ENCODE measurements at regions not wholly inside any gene's neighbourhood (a gene's known extent, or its start where the extent isn't known, plus 50 kb on each side); places are given as distances from the start of the nearest gene placed in this dataset.

DNA sequence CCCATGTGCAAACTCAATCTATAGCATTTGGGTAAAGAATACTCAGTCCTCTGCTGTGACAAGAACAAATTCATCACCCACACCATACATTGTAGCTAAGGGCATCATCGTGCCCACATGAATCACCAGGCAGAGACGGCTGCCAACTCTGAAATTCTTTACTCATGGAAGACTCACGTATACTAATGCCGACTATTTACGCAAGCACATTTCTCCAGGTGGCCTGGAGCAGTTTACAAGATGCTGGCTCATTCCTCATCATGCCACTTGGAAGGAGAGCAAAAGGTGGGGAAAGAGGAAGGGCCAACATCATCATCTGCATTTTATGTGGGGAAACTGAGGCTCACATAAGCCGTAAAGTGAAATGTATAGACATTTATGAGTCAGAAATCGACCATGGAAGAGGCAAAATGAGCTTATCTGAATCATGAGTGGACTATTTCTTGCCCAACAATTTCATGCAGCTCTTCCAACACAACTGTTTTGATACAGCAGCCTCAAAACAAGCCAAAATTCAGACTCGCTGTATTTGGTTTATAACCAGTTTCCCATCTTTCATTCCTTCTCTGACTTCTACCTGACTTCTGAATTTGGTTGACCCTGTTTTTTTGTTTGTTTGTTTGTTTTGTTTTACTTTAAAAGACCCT is 213.9 kb upstream of the SERP2 start:
- intact Hi-C loops (cut with micrococcal nuclease; ENCODE audit: unreplicated experiment) (no loop called here), in situ Hi-C loops (cut with HindIII; ENCODE audit: extremely low pct_ligation_motif_present, low pct_unique_long_range_greater_than_20kb) (no loop called here)
- H2AFZ ChIP-seq (ENCODE audit: low read length): no peak overlapping the region
- no peaks in the 10 kb centered on the region for H3K4me1 ChIP-seq (ENCODE audit: insufficient read depth, low read length)
- H3K9ac ChIP-seq (ENCODE audit: insufficient read depth, low read depth, low read length): no peak overlapping the region
- ChIA-PET CTCF (ENCODE audit: low intra/inter-chr PET ratio, low total read pairs) (no interaction called here), POLR2A (no interaction called here)
- H3K79me2 ChIP-seq (ENCODE audit: insufficient read depth, low read length): no peaks in the 10 kb centered on the region
- no peaks in the 10 kb centered on the region; a peak in 1 of 5 replicates for H3K27me3 ChIP-seq (ENCODE audit: control insufficient read depth in 1 of 2, insufficient read depth in 2 of 2, low read length in 2 of 2)
- 50% methylated on average over 8 of the region's 8 CpGs for WGBS (ENCODE audit: low lambda C conversion rate)
- H4K20me1 ChIP-seq (ENCODE audit: insufficient read depth, low read length): no peaks in the 10 kb centered on the region
- no peaks in the 10 kb centered on the region for H3K36me3 ChIP-seq (replicated peaks in 1 of 2; ENCODE audit: control insufficient read depth in 1 of 2, insufficient read depth in 2 of 2, low read length in 2 of 2)
- no peak for ATAC-seq
- H3K4me3 ChIP-seq (replicated peaks in 1 of 3; ENCODE audit: insufficient read depth in 1 of 3, low read depth in 2 of 3, low read length in 3 of 3): no peak overlapping the region
- no peak overlapping the region for H3K4me2 ChIP-seq (ENCODE audit: low read depth, low read length)
- FAIRE-seq: no peak
- DNase-seq (ENCODE audit: low spot score): no peak
- no peak overlapping the region for H3K27ac ChIP-seq (ENCODE audit: extremely low read length, insufficient read depth, low read length)
- no TSS peak for BruUV-seq (replicated peaks)
- TF ChIP-seq ZNF615 (CRISPR knock-in tag; IDR thresholded peaks at IDR 0.05; ENCODE audit: borderline replicate concordance) (no peak), TEAD2 (CRISPR knock-in tag; IDR thresholded peaks at IDR 0.05) (no peak), MAZ (IDR thresholded peaks at IDR 0.05; ENCODE audit: borderline replicate concordance, low read depth, low read length) (no peak), MAZ (CRISPR knock-in tag; IDR thresholded peaks at IDR 0.05; ENCODE audit: low read depth) (no peak), ZNF446 (CRISPR knock-in tag; IDR thresholded peaks at IDR 0.05) (no peak), PHF20 (CRISPR knock-in tag; IDR thresholded peaks at IDR 0.05) (no peak), KAT8 (CRISPR knock-in tag; IDR thresholded peaks at IDR 0.05) (no peak), NFE2L1 (CRISPR knock-in tag; IDR thresholded peaks at IDR 0.05; ENCODE audit: borderline replicate concordance) (no peak), ZNF335 (CRISPR knock-in tag; IDR thresholded peaks at IDR 0.05) (no peak), ZNF607 (CRISPR knock-in tag; IDR thresholded peaks at IDR 0.05; ENCODE audit: borderline replicate concordance) (no peak), CCDC6 (CRISPR knock-in tag; IDR thresholded peaks at IDR 0.05) (no peak)
- TF ChIP-seq, protein P1, sequence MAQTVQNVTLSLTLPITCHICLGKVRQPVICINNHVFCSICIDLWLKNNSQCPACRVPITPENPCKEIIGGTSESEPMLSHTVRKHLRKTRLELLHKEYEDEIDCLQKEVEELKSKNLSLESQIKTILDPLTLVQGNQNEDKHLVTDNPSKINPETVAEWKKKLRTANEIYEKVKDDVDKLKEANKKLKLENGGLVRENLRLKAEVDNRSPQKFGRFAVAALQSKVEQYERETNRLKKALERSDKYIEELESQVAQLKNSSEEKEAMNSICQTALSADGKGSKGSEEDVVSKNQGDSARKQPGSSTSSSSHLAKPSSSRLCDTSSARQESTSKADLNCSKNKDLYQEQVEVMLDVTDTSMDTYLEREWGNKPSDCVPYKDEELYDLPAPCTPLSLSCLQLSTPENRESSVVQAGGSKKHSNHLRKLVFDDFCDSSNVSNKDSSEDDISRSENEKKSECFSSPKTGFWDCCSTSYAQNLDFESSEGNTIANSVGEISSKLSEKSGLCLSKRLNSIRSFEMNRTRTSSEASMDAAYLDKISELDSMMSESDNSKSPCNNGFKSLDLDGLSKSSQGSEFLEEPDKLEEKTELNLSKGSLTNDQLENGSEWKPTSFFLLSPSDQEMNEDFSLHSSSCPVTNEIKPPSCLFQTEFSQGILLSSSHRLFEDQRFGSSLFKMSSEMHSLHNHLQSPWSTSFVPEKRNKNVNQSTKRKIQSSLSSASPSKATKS (CRISPR knock-in tag; IDR thresholded peaks at IDR 0.05): no peak
- TF ChIP-seq, protein P2, sequence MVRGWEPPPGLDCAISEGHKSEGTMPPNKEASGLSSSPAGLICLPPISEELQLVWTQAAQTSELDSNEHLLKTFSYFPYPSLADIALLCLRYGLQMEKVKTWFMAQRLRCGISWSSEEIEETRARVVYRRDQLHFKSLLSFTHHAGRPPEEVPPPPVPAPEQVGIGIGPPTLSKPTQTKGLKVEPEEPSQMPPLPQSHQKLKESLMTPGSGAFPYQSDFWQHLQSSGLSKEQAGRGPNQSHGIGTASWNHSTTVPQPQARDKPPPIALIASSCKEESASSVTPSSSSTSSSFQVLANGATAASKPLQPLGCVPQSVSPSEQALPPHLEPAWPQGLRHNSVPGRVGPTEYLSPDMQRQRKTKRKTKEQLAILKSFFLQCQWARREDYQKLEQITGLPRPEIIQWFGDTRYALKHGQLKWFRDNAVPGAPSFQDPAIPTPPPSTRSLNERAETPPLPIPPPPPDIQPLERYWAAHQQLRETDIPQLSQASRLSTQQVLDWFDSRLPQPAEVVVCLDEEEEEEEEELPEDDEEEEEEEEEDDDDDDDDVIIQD (CRISPR knock-in tag; IDR thresholded peaks at IDR 0.05; ENCODE audit: low read depth): no peak
- TF ChIP-seq, protein P3, sequence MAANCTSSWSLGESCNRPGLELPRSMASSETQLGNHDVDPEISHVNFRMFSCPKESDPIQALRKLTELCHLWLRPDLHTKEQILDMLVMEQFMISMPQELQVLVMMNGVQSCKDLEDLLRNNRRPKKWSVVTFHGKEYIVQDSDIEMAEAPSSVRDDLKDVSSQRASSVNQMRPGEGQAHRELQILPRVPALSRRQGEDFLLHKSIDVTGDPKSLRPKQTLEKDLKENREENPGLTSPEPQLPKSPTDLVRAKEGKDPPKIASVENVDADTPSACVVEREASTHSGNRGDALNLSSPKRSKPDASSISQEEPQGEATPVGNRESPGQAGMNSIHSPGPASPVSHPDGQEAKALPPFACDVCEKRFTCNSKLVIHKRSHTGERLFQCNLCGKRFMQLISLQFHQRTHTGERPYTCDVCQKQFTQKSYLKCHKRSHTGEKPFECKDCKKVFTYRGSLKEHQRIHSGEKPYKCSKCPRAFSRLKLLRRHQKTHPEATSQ (CRISPR knock-in tag; IDR thresholded peaks at IDR 0.05; ENCODE audit: borderline replicate concordance): no peak
- TF ChIP-seq, protein P4, sequence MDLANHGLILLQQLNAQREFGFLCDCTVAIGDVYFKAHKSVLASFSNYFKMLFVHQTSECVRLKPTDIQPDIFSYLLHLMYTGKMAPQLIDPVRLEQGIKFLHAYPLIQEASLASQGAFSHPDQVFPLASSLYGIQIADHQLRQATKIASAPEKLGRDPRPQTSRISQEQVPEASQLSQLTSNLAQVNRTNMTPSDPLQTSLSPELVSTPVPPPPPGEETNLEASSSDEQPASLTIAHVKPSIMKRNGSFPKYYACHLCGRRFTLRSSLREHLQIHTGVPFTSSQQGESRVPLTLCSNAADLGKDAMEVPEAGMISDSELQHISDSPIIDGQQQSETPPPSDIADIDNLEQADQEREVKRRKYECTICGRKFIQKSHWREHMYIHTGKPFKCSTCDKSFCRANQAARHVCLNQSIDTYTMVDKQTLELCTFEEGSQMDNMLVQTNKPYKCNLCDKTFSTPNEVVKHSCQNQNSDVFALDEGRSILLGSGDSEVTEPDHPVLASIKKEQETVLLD (CRISPR knock-in tag; IDR thresholded peaks at IDR 0.05; ENCODE audit: low read depth): no peak
- no peaks in the 10 kb centered on the region for H3K9me3 ChIP-seq (ENCODE audit: low read length)
